WI38 (cell line): ENCODE measurements at regions not wholly inside any gene's neighbourhood (a gene's known extent, or its start where the extent isn't known, plus 50 kb on each side); places are given as distances from the start of the nearest gene placed in this dataset.

Source experiments
- H3K4me3 ChIP-seq: 2 replicates; pipeline ENCODE4 v1.5.1; 2011; ENCODE audit warnings: low read depth, mild to moderate bottlenecking, control low read depth, low read length
- TF ChIP-seq, protein P1 (sequence below): IDR thresholded peaks from 2 replicates; pipeline ENCODE4 v1.5.1; 2012; ENCODE audit warnings: low read depth, mild to moderate bottlenecking, control low read depth, low read length

DNA sequence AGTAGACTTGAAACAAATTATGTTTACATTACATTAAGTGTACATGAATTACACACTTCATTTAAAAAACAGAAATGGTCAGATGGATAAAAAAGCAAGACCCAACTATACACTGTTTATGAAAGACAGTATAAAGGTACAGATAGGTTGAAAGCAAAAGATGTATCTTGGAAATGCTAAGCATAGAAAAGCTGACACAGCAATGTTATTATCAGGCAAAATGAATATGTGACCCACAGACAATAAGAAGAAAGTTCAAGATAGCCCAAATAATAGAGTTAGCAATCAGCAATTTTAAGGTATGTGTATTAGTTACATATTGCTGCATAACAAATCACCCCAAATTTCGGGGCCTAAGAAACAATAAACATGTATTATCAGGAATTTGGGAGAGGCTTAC is 153.5 kb downstream of the DHRS2 start:
- no peak overlapping the region for H3K4me3 ChIP-seq

DNA sequence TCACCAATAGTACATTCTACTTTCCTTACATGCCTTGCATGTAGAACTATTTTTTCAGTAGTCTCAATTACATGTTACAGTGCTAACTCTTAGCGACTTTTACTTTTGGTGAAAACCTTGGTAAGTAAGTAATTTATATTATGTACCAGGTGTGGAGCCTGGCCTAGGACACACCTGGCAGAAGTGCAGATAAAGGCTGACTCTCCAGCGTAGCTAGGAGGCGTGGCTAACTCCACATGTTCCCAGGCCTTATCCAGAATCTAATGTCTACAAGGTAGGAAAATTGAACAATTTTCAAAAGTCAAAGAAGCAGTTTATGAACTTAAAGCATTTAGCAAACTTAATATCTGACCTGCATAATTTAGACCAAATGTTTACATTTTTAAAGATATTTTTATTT is 157.4 kb downstream of the DHRS2 start:
- TF ChIP-seq, protein P1, sequence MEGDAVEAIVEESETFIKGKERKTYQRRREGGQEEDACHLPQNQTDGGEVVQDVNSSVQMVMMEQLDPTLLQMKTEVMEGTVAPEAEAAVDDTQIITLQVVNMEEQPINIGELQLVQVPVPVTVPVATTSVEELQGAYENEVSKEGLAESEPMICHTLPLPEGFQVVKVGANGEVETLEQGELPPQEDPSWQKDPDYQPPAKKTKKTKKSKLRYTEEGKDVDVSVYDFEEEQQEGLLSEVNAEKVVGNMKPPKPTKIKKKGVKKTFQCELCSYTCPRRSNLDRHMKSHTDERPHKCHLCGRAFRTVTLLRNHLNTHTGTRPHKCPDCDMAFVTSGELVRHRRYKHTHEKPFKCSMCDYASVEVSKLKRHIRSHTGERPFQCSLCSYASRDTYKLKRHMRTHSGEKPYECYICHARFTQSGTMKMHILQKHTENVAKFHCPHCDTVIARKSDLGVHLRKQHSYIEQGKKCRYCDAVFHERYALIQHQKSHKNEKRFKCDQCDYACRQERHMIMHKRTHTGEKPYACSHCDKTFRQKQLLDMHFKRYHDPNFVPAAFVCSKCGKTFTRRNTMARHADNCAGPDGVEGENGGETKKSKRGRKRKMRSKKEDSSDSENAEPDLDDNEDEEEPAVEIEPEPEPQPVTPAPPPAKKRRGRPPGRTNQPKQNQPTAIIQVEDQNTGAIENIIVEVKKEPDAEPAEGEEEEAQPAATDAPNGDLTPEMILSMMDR = no peak
- no peak overlapping the region for H3K4me3 ChIP-seq

More for the DNA sequence above, 153.5 kb downstream of the DHRS2 start:
- TF ChIP-seq, protein P1 = no peak

DNA sequence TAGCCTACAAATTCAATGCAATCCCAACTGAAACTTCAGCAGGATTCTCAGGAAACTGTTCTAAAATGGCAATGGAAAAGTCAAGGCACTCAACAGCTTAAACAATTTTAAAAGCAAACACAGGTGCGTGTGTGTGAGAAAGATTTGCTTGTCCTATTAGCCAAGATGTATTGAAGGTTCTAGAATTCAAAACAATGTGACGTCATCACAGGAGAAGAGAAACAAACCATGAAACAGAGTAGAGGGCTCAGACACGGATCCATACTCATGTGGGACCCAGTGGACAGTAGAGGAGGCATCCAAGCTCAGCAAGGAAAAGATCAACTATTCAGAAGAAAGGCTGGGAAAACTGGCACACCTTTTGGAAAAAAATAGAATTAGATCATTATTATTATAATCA is 152.8 kb upstream of the DHRS4 start:
- no peak overlapping the region for H3K4me3 ChIP-seq
- TF ChIP-seq, protein P1 = no peak

DNA sequence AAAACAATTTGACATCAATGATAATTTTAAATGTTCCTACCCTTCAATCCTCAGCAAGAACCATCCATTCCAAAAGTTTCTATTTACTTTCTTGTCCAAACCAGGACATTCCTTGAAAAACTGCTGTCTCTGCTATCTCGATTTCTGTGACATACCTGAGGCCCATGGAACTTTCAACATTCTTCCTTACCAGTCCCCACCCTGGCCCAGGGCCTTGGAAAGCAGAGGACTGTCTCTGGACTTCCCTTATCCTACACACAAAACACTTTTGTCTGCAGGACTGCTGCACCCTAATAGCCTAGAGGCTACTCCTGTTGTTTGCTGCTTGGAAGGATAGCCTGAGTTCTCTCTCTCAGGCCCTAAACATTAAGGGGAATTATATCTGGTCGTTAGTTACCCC is 151.8 kb upstream of the DHRS4 start:
- no peak overlapping the region for H3K4me3 ChIP-seq
- TF ChIP-seq, protein P1 = no peak

DNA sequence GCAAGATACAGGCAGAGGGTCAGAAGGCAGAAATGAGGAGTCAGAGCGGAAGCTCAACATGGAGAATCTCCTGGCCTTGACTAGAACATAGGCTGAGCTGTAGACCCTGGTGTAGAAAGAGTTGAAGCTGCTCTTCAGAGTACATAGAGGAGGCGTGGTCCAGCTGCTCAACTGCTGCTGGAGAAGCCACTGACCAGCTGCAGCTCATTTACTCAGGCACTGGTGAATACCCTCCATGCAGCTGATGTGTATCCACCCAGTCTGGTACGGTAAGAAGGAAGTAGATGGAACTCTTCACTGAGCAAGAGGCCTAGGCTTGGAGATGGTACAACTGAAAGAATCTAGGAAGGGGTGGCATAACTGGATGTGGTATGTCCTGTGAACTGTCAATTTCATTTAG is 148.8 kb upstream of the DHRS4 start:
- TF ChIP-seq, protein P1 = no peak
- H3K4me3 ChIP-seq = no peak overlapping the region

DNA sequence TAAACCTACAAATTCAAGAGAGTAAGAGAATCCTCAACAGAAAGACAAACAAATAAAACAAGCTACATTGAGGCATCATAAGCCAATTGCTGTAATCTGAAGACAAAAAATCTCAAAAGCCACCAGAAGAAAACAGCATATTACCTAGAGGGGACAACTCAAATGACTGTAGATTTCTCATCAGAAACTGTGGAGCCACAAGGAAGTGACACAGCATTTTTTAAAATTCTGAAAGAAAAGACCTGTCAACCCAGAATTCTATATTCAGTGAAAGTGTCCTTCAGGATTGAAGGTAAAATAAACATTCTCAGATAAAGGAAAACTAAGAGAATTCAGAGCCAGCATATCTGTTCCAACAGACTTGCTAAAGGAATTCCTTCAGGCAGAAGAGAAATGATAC is 147.8 kb upstream of the DHRS4 start:
- H3K4me3 ChIP-seq = no peak overlapping the region
- TF ChIP-seq, protein P1 = no peak

DNA sequence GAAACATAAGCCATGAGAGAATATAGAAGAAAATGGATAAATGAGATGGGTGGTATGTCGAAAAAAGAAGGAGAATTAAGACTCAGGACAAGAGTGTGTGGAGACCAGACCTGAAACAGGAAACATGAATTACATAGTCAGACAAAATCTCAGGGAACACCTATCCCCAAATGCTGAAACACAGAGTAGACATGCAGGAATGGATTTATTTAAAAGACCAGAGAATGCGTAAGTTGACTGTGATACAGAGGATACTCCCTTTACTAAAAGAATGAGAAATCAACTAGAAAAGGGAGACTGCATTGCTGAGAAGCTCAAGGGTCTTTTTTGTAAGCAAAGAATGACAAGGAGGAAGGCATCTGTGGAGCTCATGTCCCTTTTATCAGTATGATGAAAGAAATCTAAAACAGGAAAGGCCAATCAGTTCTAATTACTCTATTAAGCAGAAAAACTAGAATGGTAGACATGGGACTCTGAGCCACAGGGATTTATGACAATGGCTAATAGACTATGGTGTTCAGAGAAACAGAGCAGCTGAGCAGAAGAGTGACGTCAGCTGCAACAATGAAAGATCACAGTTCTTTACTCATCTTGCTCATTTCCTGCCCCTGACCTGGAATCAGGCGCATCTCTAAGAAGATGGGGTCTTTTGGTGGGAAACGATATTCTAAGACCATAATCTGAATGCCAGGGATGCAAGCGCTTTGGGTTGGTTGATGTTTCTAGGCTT is 138.9 kb upstream of the DHRS4 start:
- TF ChIP-seq, protein P1 = no peak
- H3K4me3 ChIP-seq = no peak overlapping the region
